Testis (tissue), 2 donors: ENCODE measurements at regions not wholly inside any gene's neighbourhood (a gene's known extent, or its start where the extent isn't known, plus 50 kb on each side); places are given as distances from the start of the nearest gene placed in this dataset.

Experiments used
- POLR2A ChIP-seq: fragments of 450-650 bp; IDR thresholded peaks from one replicate; pipeline ENCODE4 v1.6.1; 2017; ENCODE audit warnings: antibody characterized with exemption, mild to moderate bottlenecking, moderate library complexity
- TF ChIP-seq, protein P1 (sequence below), 3 experiments: fragments of 450-650 bp in 2 of 3; fragments of 200-600 bp in 1 of 3; sonication (generic) in 1 of 3; IDR thresholded peaks; one replicate each; pipeline ENCODE4 v1.5.1; 2016 to 2019; ENCODE audit warnings: antibody characterized with exemption in 3 of 3, mild to moderate bottlenecking in 2 of 3, moderate library complexity in 1 of 3

DNA sequence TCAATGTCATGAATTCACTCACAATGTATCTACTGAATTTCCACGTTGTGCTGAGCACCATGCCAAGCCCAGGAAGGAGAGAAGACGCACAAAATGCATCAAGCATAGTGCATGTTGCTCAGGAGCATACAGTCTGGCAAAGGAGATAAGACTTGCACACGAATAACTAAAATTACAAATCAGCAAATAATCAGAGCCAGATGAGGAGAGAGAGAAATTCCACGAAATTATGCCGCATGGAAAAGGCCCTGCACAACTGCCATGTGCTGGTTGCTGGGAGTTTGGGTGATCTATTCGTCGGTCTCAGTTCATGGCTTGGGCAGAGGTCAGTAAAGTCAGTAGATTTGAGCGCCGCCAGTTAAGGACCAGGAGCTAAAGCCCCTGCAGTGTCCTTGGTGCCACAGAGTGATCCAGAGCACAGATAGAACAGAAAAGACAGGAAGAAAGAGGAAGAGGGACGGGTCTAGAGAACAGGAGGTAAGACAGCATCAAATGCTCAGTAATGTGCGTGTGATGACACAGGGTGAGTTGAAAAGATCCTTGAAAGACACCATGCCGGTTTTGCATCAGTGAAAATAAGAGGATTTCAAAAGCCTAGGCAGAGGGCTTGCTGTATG is 55.1 kb upstream of the ZNF281 start:
- TF ChIP-seq, protein P1, sequence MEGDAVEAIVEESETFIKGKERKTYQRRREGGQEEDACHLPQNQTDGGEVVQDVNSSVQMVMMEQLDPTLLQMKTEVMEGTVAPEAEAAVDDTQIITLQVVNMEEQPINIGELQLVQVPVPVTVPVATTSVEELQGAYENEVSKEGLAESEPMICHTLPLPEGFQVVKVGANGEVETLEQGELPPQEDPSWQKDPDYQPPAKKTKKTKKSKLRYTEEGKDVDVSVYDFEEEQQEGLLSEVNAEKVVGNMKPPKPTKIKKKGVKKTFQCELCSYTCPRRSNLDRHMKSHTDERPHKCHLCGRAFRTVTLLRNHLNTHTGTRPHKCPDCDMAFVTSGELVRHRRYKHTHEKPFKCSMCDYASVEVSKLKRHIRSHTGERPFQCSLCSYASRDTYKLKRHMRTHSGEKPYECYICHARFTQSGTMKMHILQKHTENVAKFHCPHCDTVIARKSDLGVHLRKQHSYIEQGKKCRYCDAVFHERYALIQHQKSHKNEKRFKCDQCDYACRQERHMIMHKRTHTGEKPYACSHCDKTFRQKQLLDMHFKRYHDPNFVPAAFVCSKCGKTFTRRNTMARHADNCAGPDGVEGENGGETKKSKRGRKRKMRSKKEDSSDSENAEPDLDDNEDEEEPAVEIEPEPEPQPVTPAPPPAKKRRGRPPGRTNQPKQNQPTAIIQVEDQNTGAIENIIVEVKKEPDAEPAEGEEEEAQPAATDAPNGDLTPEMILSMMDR (IDR thresholded peaks at IDR 0.05), result no peak
- TF ChIP-seq POLR2A, result no peak
